CD4-positive, alpha-beta T cell treated with Interleukin-17A for 4 hours (primary cell): ENCODE measurements at regions not wholly inside any gene's neighbourhood (a gene's known extent, or its start where the extent isn't known, plus 50 kb on each side); places are given as distances from the start of the nearest gene placed in this dataset.
"Not testable (repeated sequence)": the region's sequence is repeated elsewhere in the genome, so short reads cannot be mapped to it uniquely, and the experiment has no call there.

Source experiments
- DNase-seq: peaks from one replicate; pipeline ENCODE4 v3.0.0-alpha.2; 2020; ENCODE audit warnings: mixed read lengths

DNA sequence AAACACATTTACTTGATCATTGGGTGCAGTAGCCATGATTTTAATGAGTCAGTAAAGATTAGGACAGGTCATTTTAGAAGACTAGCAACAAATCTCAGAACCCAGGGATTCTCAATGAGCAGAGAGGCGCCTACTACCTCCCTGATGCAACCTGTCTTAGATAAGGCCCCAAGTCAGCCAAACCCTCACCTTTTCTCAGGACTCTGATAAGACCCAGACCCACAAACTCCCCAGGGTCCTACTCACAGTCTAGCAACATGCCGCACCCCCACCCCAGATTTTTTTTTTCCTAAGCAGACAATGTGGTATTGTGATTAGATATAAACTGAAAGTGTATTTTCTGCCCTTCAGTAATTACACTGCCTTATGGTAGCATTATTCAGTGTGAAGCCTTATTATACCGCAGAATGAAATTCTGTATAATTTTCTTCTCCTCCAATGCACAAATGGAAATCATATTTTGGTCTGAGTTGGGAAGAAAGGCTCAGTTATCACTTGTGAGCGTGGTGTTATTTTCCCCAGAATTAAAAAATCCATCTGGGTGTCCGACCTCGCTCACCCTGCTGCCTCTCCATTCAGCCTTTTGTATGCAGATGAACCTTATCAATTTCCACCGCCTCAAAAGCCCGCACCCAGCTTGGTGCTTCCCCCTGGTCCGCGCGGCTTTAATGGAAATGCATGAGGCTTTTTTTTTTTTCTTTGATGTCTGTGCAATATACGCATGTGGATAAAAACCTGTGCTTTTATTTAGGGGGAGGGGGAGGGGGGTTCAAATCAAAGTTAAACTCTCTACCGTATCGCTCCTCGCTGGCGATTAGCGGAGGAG, 122.0 kb upstream of the SOX14 start:
- DNase-seq: no peak

- DNase-seq: no peak
Measured at GRCh38 chr3:137642831-137643230, 121.3 kb upstream of the SOX14 start.

DNA sequence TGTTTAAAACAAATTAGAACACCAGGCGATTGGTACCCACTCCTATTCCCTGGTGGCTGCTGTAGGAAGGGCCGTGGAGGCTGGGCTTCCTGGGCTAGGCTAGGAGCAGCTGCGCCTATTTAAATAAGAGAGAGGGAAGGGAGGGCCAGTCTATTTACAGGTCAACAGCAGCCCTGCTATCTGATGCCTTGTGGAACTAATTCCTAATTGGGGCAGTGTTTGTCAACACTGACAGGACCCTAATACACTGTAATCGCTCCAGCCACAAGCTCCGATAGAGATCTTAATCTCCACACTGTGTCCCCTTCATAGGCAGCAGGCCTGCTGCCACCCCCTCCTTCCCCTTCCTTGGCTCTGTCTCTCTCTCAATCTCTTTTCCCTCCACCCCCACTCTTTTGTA, 116.9 kb upstream of the SOX14 start:
- DNase-seq: no peak

- DNase-seq: no peak
Measured at GRCh38 chr3:137669519-137670060, 94.5 kb upstream of the SOX14 start.

DNA sequence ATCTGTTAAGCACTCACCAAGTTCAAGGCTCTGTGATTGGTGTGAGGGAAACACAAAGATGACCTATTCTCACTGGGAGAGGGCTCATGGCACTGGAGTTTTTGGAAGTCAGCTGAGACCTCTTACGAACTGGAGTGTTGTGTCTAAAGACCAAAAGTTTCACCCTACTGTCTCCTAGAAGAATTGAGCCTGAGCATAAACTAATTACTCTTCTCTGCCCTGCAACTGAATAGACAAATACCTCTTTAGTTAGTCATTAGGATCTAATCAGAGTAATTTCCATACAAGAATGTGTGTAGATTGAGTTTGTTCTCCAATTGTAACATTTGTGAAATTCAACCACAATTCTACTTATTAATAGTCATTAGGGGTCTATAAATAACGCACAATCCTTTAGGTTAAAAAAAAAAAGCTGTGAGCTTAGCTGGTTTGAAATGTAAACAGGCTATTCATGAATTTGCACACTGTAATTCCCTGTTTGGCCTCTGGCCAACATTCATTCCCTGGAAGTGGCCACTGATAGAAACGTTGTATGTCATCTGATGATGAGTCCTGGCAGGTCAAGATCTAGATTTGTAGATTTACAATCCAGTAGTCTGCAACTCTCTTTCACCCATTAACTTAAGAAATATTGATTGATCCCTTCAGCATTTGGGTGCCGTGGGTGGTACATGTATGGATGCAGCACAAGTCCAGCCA, 76.8 kb upstream of the SOX14 start:
- no peak for DNase-seq

DNA sequence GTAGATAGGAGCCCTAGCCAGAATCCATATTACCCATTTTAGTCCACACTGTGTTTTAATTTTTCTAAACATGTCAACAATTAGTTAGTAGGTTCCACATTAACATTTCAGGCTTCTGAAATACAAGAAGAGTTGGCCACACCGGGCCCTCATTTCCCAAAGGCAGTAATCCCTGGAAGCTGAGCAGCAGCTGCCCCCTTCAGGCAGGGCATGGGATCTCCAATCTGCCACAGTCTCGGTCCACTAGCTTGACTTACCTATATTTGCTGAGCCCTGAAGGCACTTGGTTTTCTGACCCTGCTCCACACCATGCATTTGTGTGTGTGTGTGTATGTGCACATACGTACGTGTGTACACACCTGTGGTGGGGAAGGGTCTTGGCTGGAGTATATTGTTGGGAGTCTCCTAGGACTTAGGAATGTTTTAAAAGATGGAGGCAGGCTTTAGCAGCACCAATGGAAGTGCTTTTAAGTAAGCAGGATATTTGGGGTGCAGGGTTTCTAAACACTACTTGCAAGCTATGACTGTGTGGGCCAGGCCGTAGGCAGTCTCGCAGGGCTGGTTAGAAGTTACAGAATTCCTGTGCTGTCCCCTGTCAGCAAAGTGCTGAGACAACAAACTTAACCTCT, 71.2 kb upstream of the SOX14 start:
- no peak for DNase-seq

DNA sequence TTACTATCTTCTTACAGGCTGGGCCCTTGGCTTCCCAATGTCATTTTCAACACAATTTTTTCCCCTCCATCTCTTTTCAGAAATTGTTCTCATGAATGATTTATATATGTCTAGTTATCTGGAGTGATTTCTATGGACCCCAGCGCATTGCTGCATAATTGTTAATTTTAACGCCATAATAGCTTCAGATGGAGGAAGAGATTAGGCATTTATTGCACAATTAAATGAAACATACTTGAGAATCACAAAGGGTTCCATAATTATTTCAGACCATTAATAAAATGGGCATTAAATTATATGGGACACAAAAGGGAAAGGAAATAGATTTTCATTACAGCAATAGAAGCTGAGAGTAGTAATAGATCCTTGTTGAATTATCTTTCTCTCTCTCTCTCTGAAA, 70.3 kb upstream of the SOX14 start:
- DNase-seq: no peak

GRCh38 chr3:137694836-137695235, 69.3 kb upstream of the SOX14 start:
- no peak for DNase-seq

DNA sequence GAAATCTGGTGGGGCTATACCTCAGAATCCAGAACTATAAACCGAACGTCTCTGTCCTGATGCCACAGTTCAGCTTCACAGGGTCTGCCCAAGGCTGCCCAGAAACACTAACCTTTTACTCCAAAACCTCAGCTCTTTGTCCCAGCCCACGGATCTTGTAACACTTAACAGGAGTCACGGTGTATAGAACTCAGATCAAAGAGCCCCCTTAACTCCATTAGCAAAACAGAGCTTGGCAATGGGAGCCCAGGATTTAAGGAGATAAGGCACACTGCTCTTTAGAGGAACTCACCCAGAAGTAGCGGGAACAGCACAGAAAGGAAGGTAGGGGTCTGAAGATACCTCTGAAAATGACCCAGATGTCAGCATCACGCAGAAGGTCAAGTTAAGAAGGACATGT, 68.8 kb upstream of the SOX14 start:
- no peak for DNase-seq

GRCh38 chr3:137709011-137709601, 55.0 kb upstream of the SOX14 start:
- DNase-seq: no peak

DNA sequence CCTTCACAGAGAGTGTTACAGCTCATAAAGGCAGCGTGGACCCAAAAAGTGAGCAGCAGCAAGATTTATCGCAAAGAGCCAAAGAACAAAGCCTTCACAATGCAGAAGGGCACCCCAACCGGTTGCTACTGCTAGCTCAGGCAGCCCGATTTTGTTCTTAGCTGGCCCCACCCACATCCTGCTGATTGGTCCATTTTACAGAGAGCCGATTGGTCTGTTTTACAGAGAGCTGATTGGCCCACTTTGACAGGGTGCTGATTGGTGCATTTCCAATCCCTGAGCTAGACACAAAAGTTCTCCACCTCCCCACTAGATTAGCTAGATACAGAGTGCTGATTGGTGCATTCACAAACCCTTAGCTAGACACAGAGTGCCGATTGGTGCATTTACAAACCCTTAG, 50.1 kb upstream of the SOX14 start:
- not testable (repeated sequence) for DNase-seq
